Activated CD8-positive, alpha-beta memory T cell treated with anti-CD3 and anti-CD28 coated beads for 4 hours (primary cell): ENCODE measurements at regions not wholly inside any gene's neighbourhood (a gene's known extent, or its start where the extent isn't known, plus 50 kb on each side); places are given as distances from the start of the nearest gene placed in this dataset.
"Not testable (repeated sequence)": the region's sequence is repeated elsewhere in the genome, so short reads cannot be mapped to it uniquely, and the experiment has no call there.

Source experiments
- DNase-seq, 2 donors: peaks; one replicate each; pipeline ENCODE4 v3.0.0-alpha.2; 2020; ENCODE audit warnings: low read depth in 2 of 2

DNA sequence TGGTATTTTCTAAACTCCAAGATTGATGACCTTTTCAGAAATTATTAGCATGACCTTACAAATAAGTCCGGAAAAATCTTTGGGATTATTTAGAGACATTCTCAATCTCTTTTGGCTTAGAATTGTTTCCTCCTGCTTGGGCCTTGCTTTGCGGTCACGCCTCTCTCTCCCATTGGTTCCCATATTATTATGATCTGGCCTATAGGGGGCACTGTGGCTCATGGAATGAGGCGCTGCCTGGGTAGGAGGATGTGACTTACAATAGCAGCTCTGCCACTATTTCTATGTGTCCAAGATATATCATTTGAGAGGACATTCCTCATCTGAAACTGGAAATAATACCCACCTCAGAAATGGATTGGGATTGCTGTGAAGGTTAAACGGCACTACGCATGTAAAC lies 464.9 kb downstream of the MFSD1 start:
- DNase-seq: no peak

DNA sequence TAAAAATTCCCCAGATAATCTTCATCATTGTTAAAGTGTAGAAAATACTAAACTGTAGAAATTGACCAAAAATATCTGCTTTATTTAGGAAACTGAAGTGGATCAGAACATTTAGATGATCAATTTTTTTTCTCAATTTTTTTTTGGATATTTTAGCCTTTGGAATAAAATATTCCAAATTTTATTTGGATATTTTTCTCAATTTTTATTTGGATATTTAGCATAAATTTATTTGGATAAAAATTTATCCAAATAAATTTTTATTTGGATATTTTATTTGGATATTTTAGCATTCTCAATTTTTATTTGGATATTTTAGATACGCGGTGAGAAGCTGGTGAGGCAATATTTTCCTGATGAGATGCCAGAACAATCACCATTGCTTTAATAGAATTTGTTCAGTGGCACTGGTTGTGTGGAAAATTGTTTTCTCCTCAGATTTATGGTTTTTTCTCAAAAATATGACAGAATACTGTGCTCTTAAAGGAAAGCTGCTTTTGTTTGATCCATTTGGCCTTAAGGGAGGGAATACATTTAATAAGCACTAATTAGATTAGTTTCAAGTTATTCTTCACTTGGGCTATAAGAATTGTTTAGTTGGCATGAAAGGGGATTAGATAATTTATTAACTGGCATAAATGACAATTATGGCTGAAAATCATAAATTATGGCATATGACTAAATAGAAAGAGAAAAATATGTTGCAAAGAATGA lies 470.1 kb downstream of the MFSD1 start:
- DNase-seq: no peak

DNA sequence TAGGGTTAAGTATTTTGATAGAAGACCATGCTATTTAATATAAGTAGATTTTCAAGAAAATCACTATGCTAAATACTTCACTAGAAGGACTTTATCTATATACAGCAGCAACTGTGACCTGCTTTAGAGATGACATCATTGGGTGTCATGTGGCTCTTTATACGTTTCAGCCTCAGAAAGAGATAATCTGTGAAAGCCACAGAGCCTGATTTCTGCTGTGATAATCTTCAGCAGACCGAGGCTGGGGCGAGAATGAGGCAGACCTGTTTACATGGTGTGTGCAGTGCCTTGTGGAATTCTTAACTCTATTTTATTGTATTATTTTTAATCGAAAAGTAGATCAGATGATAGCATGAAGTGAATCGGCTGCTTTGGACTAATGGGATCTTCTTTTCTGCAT lies 471.2 kb downstream of the MFSD1 start:
- DNase-seq: no peak

DNA sequence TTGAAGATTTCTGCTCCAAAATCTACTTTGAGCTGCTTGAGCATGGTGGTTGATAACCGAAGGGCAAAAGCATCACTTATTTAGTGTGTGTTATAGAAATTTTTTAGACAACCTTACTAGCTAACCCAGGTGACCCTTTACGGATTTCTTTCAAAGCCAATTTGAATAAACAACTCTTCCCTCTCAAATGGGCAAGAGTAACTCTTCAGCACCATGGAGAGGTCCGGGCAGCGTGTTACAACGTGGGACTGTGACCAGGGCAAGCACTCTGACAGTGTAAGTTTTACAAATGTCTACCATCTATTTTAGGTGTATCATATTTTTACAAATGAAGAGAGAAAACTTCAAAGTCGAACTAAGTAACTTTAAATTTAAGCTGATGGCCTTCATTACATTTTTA lies 471.8 kb downstream of the MFSD1 start:
- DNase-seq: no peak

DNA sequence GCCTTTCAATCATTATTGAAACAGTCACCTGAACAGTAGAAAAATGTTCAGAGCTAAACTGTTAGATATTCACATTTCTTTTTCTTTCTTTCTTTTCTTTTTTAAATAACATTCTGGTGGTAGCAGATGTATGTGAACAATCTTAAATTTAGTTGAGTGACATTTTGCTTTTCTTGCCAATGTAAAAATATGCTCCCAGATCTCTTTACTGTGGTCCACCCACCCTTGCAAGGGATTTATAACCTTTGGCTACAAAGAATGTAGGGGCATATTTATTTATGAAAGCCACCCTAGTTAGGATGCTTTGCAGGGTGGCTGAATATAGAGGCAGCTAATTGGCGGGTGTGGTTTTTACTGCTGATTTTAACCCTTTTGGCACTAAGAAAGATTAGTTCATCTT lies 473.9 kb downstream of the MFSD1 start:
- no peak for DNase-seq

DNA sequence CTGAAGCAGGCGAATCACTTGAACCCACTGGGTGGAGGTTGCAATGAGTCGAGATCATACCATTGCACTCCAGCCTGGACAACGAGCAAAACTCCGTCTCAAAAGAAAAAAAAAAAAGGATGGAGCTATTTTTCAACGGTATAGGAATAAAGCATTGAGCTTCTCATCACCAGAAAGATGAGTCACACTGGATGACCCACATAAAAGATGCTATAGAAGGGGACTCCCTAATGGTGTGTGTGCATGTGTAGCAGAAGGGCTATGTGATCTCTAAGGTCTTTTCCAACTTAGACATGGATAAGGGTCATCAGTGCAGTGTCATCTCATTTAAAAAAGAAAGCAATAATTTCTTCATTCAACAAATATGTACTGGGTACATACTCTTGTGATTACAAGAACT lies 476.0 kb downstream of the MFSD1 start:
- no peak for DNase-seq

DNA sequence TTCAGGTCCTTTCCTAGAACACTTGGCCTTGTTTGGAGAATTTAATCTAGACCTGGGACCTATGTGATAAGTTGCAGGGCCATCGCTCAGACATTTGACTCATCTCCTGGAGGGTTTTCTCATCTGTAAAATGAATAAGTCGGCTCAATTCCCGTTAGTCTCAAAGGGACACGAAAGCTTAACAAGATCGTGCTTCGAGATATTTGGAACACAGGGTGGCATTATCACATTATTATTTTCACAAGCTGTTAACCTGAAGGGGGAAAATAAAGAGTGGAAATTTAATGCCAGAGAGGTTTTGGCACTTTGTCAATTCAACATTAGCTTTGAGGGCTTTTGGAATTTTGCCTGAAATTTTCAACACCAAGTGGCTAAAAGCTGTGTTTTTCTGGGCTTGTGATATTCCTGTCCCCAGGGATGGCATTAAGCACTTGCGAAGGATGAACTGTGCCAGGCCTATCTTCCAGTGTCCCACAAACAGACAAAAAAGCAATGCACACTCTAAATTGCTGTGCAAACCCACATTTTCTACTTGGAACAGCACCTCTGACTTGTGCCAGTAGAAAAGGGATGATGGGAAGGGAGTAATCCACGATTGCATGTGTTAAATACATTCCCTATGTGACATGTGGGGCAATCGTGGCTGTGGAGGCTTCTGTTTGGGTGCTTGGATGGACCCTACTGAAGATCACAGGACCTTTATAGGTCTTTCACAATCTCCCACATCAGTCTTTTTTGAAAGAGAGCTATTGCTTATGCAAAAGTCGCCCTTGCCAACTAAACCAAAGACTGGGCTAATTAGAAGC lies 478.7 kb downstream of the MFSD1 start:
- no peak for DNase-seq

DNA sequence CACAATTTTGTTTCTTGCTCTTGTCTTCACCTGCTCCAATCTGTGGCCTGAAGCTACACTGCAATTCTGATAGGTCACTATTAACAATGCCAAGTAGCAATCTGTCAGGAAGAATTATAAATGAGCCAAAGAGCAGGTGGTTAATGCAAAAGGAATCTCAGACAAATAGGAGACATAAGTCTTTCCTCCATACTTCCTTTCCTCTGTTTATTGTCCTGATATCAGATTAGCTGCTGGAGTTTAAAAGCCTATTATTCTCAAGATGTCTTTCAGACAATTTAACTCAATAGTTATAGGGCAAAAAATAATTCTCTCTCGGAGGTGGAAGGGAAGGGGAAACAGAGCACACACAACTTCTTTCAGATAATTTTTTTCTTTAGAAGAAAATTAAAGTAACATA lies 491.6 kb downstream of the MFSD1 start:
- no peak for DNase-seq

DNA sequence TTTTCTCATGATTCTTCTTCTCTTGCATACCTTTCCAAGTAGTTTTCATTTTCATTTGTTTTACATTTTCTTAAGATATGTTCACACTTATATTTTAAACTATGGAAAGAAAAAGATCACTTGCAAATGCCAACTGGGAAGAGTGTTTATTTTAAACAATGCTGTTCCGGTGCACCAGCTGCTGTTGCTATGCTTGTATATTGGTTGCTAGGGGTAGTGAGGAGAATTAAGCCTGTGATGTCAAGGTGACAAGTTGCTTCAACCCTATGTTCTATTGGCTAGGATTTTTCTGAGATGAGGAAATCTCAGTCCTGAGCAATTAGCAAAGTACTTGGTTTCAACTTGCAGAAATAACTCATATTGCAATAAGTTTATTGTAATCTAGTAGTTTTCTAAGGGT lies 500.1 kb downstream of the MFSD1 start:
- no peak for DNase-seq

DNA sequence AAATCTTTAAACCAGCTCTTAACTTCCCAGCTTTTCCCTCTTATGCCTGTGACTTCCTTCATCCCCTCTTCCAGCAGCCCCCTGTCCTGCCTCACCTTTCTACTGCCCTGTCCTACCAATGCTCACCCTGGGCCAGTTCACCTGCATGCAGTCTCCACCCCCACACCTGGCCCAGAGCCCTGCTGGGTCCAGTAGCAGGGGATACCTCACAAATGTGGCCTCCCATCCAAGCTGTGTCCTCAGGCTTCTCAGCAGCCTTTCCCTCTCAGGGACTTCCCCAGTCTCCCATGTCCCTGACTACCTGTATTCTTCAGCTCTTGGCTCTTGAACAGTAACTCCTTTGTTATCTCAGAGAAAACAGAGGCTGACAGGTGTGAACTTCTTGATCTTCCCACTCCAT lies 503.2 kb downstream of the MFSD1 start:
- DNase-seq: no peak

DNA sequence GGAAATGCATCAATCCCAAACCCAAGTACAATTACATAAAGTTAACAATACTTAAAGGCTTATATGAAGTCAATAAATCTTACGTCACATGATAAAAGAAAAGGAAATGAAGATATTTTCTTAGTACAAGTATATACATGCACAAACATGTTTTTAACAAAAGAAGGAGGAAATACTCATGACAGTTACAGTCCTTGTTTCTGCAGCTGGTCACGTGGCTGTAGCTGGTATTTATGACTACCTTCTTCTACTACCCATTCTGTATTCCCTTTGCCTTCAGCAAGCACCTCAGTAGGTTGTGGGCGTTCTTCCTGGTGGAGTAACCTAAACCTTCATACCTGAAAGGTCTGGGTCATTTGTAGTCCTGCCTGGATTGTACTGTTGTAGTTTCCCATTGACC lies 514.9 kb downstream of the MFSD1 start:
- not testable (repeated sequence) for DNase-seq

DNA sequence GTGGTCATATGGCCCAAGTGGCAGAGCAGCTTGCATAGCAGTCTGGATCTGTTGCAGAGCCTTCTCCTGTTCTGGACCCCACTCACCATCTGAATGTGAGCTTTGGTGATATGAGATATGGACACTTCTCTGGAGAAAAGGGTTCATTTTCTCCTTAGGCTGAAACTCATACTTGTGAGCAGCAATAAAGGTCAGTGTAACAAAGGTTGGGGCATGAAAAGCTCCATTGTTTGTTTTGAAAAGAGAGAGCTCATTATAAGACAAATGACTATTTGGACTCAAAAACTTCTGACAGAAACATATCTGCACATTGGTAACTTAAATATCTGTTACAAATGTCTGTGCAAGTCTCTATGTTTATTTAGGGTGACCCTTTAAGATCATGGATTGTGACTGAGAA lies 517.3 kb downstream of the MFSD1 start:
- DNase-seq: no peak

DNA sequence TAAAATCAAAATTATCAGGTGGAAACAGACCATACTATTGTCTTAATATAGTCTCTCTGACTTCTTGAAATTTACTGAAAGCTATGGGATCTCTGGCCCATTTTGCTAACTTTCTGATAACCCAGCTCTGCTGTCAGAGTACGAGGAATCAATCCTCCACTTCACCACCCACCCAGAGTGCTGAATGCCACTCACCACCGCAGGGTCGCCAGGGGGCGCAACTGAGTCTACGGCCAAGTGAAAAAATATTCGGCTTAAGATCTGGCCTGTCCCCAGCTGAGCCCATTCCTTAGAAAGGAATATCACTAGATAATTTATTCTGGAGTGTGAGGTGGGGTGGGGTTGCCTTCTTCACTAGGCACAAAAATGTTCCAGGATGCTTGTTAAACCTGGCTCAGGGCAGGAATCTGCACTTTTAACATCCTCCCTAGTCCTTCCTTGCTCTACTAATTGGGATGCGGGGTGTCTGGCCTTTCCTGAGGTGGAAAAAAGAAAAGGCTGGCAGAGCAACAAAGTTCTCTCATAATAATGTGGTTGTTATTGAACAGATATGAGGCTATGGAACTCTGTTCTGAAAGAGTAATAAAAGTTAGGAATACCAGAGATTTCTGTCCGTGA lies 520.6 kb downstream of the MFSD1 start:
- no peak for DNase-seq

DNA sequence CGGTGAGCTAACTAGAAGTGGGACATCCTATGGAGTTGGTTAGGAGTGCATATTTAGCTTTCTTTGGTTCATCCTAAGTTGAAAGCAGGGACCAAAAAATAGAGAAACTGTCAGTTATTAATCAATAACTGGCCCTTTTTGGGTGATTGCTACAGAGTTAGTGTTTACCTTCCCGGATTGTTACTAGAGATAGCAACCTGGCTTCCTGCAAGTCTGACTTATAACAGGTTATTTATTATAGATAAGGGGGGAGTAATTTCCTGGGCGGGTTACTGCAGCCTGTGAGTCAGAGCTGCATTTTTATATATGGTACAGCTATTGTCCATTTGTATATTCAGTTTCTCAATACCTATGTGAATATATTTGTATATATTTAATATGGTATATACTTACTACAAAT lies 522.0 kb downstream of the MFSD1 start:
- DNase-seq: no peak

DNA sequence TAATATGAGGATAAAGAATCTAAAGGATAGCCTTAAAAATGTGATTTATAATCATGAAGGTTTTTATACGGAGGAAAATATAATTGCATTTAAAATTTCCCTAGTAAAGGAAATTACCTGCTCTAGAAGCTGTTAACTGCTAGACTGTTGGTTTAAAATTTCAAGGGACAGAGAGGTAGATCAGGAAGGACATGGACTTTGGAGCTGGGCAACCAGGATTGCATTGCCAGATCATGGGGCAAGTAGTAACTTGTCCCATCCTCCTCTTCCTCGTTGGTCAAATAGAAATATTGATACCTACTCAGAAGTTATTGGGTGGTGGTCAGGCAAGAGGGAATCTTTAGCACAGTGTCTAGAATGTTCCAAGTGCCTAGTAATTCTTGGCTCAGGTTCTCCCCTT lies 525.1 kb downstream of the MFSD1 start:
- no peak for DNase-seq

DNA sequence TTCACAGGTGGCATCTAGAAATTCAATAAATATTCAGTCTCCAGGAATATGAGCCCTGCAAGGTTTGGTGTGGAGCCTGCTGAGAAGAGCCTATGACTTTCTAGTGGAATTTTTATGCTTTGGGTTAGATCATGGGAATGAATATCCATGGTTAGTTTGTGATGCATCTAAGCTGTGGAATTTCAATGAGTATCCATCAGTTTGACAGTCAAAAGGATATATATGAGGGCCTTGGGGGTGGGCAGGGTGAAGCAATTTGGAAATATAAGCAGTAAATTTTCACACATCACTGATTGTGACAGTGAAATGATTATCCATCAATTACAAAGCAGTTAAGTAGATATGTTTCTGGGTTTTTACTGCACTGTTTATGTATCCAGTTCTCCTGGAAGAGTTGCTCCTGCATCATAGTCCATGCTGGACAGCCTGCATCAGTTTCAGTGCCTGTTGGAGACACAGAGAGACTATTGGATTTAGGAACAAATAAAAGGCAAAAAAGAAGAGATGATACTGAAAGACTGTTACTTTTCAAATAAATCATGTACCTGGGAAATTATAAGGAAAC lies 530.8 kb downstream of the MFSD1 start:
- DNase-seq: no peak

DNA sequence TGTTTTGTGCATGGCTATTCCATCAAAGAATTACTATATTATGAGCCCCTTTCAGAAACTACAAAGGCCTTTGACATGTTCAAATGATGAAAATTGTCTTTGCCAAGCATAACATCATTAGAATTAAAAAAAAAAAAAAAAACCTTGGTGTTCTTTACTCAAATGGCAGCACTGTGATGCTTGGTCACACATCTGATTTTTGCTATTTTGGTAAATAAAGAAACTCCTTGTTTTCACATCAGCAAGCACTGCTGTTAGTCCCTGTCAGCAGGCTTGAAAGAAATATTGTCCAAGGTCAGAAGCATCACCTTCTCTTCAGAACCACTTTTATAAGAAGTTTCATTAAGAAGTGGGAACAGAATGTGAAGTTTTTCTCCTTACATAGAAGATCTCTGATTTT lies 537.3 kb downstream of the MFSD1 start:
- DNase-seq: no peak

DNA sequence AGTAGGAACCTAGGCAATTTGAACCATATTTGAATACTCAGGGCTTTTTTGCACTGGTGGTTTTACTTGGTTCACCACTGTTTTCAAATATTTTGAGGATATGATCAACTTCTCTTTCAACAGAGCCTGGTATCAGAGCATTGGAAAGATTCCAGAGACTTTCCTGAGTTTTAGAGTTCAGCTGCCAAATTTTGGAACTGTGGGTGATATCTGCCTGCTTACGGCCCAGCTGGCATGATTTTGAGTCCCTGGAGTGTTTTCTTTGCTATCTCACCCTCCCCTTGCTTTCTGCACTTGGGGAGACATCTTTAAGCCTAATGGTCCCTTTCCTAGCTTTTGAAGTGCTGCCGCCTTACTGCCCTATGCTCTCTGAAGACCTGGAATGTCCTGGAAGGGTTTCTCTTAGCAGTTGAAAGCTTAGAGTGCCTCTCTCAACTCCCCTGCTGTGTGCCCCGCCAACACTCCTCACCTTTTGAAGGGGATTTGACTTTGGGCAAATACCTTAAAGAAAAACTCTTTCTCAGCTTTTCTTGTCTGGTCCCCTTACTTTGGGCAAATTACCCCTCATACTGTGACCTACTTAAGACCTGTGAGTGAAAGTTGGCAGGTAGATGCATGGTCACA lies 539.1 kb downstream of the MFSD1 start:
- DNase-seq: no peak

DNA sequence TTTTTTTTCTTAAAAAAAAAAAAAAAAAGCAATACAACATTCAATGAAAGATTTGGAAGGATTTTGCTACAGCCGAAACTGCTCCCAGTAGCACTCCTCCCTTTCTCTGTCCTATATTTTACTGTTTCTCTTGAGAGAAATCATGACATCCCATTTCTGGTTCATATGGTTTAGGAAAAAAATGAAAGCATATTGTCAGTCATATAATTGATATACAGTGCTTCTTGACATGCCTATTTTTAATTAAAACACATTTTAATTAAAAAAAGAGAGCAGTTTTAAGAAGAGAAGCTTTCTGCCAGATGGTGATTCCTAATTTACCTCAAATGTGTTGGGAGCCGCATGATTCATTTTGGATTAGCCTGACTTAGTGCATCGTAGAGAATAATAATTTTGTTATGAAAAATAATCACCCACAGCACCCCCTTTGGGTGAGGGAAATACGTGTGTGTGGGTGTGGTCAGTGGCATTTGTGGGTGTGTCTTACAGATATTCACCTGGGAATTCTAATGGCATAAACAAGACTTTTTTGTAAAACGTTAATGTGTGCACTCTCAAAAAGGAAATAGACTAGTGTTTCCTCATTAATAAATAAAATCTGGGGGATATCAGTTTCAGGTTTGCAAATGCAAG lies 544.5 kb downstream of the MFSD1 start:
- no peak for DNase-seq

DNA sequence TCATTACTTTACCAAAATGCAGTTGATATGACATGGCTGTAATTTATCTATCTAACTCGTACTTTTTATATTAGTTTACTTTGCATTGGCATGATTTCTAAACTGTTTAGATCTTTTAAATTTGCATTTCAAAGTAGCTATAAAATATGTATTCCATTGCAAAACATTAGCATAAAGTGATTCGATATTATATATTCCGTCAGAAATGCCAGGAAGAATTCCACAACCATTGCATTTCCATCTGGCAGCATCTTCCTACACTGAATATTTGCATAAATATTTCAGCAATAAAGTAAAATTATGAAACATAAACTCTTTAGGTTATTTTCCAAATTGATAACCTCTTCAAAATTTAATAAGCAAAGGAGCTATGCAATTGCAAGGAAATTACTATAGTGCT lies 546.6 kb downstream of the MFSD1 start:
- DNase-seq: no peak

DNA sequence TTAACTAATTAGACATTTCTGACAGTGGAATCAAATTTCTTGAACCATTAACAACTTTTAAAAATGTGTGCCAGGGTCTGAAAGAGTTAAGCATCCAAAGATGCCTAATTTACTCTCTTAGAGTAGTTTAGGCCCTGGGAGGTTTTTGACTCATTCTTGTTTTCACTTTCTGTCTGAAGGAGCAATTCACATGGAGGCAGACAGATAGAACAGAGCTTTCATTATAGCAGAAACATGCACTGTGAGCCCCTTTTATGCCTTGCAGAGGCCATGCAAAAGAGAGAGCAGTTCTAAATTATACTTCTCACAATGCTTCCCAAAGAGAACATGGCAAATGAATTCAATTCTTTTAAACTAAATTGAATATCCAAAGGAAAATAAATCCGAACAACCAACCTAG lies 554.8 kb downstream of the MFSD1 start:
- DNase-seq: no peak

DNA sequence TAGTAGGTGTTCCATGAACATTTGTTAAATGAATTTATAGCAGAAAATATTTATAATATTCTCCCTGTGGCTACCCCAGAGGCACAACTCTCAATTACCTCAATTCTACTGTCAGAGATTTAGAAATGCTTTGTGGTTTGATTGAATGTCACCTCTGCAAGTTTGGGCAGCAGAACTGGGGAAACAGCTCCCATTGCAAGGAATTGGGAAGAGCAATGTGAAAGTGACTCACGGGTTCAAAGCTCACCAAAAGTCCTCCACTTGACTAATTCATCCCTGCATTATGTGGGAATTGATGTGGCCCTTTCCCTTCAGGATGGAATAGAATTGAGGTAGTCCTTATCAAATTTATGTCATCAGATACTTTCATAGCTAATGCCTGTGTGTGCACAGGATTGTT lies 562.7 kb downstream of the MFSD1 start:
- DNase-seq: no peak
